Adrenal gland (tissue), 9 donors: ENCODE measurements at regions not wholly inside any gene's neighbourhood (a gene's known extent, or its start where the extent isn't known, plus 50 kb on each side); places are given as distances from the start of the nearest gene placed in this dataset.
"Not testable (repeated sequence)": the region's sequence is repeated elsewhere in the genome, so short reads cannot be mapped to it uniquely, and the experiment has no call there.

Experiments
- DNase-seq, 7 donors: peaks; one replicate each; pipeline ENCODE4 v3.0.0-alpha.2; 2019 to 2020
- H3K27ac ChIP-seq, 5 donors: fragments of 200-600 bp; sonication (generic) in 4 of 5; 1 replicate in 3 of 5; 2 replicates in 2 of 5; pipeline versions ENCODE4 v1.5.1 to v1.8.0; 2016 to 2020; ENCODE audit warnings: mild to moderate bottlenecking in 1 of 5
- H3K27me3 ChIP-seq: fragments of 200-600 bp; 2 replicates; pipeline ENCODE4 v1.8.0; 2021
- H3K36me3 ChIP-seq, 2 donors: fragments of 200-600 bp; replicated peaks in 1 of 2; 1 replicate in 1 of 2; 2 replicates in 1 of 2; pipeline versions ENCODE4 v1.5.1 to v1.8.0; 2018 to 2022
- H3K4me1 ChIP-seq, 2 donors: fragments of 200-600 bp; replicated peaks in 1 of 2; 1 replicate in 1 of 2; 2 replicates in 1 of 2; pipeline versions ENCODE4 v1.5.1 to v1.8.0; 2018 to 2021
- H3K4me3 ChIP-seq, 4 donors: fragments of 200-600 bp; sonication (generic) in 3 of 4; one replicate each; pipeline ENCODE4 v1.5.1; 2016 to 2018
- H3K9me3 ChIP-seq, 3 donors: fragments of 200-600 bp; sonication (generic) in 1 of 3; replicated peaks in 1 of 3; 1 replicate in 2 of 3; 2 replicates in 1 of 3; pipeline versions ENCODE4 v1.5.1 to v1.8.0; 2016 to 2021
- POLR2A ChIP-seq, 2 donors: fragments of 450-650 bp; IDR thresholded peaks; one replicate each; pipeline ENCODE4 v1.6.1; 2017; ENCODE audit warnings: antibody characterized with exemption in 2 of 2, mild to moderate bottlenecking in 2 of 2, moderate library complexity in 1 of 2
- WGBS, 4 donors: extraction: QIAGEN DNeasy Blood & Tissue Kit in 2 of 4; methylation state at CpG; one replicate each; pipeline versions ENCODE4 v1.1.5 to v1.1.7; 2013 to 2017; 5-methylcytosine and 5-hydroxymethylcytosine counted together
- intact Hi-C, 2 donors: fragments of 100-400 bp; cut with DNase I; formaldehyde crosslinking; loops; one replicate each; pipeline versions ENCODE4 v1.14.1 to v1.15.0; 2022 to 2023
- TF ChIP-seq, protein P1 (sequence below), 6 experiments: fragments of 450-650 bp in 4 of 6; fragments of 200-600 bp in 2 of 6; sonication (generic) in 1 of 6; IDR thresholded peaks; 1 replicate in 5 of 6; 2 replicates in 1 of 6; pipeline versions ENCODE4 v1.5.1 to v1.8.0; 2016 to 2021; ENCODE audit warnings: antibody characterized with exemption in 6 of 6, mild to moderate bottlenecking in 2 of 6, moderate library complexity in 1 of 6
- donor health status: healthy with polysubstance abuse.
- donor health status: Bipolar disorder and iron deficiency.
- donor health status: DM: yes; HTN: yes; CAD: no.
- donor health status: DM: no; HTN: no; CAD: no.
- donor health status: DM: no; HTN: no; CAD: no.

GRCh38 chr13:97544031-97544765 lies 110.2 kb downstream of the RAP2A start:
- TF ChIP-seq, protein P1, sequence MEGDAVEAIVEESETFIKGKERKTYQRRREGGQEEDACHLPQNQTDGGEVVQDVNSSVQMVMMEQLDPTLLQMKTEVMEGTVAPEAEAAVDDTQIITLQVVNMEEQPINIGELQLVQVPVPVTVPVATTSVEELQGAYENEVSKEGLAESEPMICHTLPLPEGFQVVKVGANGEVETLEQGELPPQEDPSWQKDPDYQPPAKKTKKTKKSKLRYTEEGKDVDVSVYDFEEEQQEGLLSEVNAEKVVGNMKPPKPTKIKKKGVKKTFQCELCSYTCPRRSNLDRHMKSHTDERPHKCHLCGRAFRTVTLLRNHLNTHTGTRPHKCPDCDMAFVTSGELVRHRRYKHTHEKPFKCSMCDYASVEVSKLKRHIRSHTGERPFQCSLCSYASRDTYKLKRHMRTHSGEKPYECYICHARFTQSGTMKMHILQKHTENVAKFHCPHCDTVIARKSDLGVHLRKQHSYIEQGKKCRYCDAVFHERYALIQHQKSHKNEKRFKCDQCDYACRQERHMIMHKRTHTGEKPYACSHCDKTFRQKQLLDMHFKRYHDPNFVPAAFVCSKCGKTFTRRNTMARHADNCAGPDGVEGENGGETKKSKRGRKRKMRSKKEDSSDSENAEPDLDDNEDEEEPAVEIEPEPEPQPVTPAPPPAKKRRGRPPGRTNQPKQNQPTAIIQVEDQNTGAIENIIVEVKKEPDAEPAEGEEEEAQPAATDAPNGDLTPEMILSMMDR (IDR thresholded peaks at IDR 0.05): no peak
- no peak for TF ChIP-seq POLR2A (IDR thresholded peaks at IDR 0.05)
- no peaks in the 10 kb centered on the region for H3K4me1 ChIP-seq
- intact Hi-C loops: no loop called here
- no peaks in the 10 kb centered on the region for H3K36me3 ChIP-seq
- H3K4me3 ChIP-seq: no peak overlapping the region
- no peaks in the 10 kb centered on the region for H3K27me3 ChIP-seq
- 65 to 87% (median 79%) methylated on average over 3 of the region's 3 CpGs for WGBS, 4 donors
- no peaks in the 10 kb centered on the region for H3K9me3 ChIP-seq
- no peak overlapping the region for H3K27ac ChIP-seq
- no peak for DNase-seq

GRCh38 chr13:97544971-97545499 lies 111.1 kb downstream of the RAP2A start:
- H3K4me3 ChIP-seq, intact Hi-C loops, H3K27me3 ChIP-seq, H3K9me3 ChIP-seq, DNase-seq, H3K4me1 ChIP-seq, H3K36me3 ChIP-seq, H3K27ac ChIP-seq: not testable (repeated sequence)
- 89 to 92% (median 91%) methylated on average over 12 to 25 of the region's 25 CpGs for WGBS, 4 donors

GRCh38 chr13:97548138-97548537 lies 114.2 kb downstream of the RAP2A start:
- Histone ChIP-seq H3K4me1 (no peaks in the 10 kb centered on the region), H3K4me3 (no peak overlapping the region), H3K27me3 (no peaks in the 10 kb centered on the region), H3K27ac (no peak overlapping the region), H3K9me3 (no peaks in the 10 kb centered on the region), H3K36me3 (no peaks in the 10 kb centered on the region)
- DNase-seq: no peak
- WGBS, 4 donors: 39 to 42% (median 40%) methylated on average over 3 of the region's 3 CpGs
- intact Hi-C loops: no loop called here
- TF ChIP-seq POLR2A (IDR thresholded peaks at IDR 0.05): no peak
- TF ChIP-seq, protein P1 (IDR thresholded peaks at IDR 0.05): no peak

DNA sequence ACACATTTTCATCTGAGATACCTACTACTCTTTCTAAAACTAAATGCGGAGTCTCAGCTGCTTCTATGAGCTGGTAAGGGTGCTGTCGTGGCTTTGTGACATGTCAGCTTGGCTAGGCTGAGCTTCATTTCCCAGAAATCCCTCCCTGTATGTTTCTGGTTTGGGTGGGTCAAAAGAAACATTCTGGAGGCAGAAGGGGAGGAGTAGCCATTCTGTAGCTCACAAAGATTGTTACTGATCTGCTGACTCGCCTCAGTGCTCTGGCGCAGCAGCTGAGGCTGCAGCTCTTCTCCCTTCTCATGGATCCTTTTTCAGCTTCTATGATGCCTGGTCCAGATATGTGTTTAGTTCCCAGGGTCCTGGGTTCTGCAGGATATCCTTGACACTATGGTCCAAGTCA lies 114.7 kb downstream of the RAP2A start:
- Histone ChIP-seq H3K36me3 (no peaks in the 10 kb centered on the region), H3K4me3 (no peak overlapping the region), H3K9me3 (no peaks in the 10 kb centered on the region), H3K27me3 (no peaks in the 10 kb centered on the region), H3K27ac (no peak overlapping the region), H3K4me1 (no peaks in the 10 kb centered on the region)
- intact Hi-C loops: no loop called here
- no peak for DNase-seq
- TF ChIP-seq, protein P1 (IDR thresholded peaks at IDR 0.05): no peak
- no peak for TF ChIP-seq POLR2A (IDR thresholded peaks at IDR 0.05)
- WGBS, 4 donors: 79 to 87% (median 85%) methylated on average over 4 of the region's 4 CpGs

DNA sequence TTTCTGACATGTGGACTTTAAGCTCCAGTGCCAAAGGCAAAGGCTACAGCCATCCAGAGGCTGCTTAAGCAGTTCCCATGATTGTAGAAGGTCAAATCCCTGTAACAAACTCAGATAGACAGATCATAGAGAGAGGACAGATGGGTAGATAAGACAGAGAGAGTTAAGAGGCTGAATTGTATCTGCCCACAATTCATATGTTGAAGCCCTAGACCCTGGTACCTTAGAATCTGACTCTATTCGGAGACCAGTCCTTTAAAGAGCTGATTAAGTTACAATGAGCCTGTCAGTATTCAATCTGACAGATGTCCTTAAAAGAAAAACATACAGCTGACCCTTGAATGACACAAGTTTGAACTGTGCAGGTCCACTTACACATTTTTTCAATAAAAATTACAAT lies 115.2 kb downstream of the RAP2A start:
- H3K9me3 ChIP-seq: no peaks in the 10 kb centered on the region
- H3K4me1 ChIP-seq: no peaks in the 10 kb centered on the region
- DNase-seq: no peak
- WGBS, 4 donors: 66 to 79% (median 73%) methylated on average over 1 of the region's 1 CpG
- no peak overlapping the region for H3K27ac ChIP-seq
- intact Hi-C loops: no loop called here
- no peaks in the 10 kb centered on the region for H3K27me3 ChIP-seq
- TF ChIP-seq, protein P1 (IDR thresholded peaks at IDR 0.05): no peak
- no peak for TF ChIP-seq POLR2A (IDR thresholded peaks at IDR 0.05)
- no peak overlapping the region for H3K4me3 ChIP-seq
- H3K36me3 ChIP-seq: no peaks in the 10 kb centered on the region
